ENCODE measurements at regions not wholly inside any gene's neighbourhood (a gene's known extent, or its start where the extent isn't known, plus 50 kb on each side); places are given as distances from the start of the nearest gene placed in this dataset.

DNA sequence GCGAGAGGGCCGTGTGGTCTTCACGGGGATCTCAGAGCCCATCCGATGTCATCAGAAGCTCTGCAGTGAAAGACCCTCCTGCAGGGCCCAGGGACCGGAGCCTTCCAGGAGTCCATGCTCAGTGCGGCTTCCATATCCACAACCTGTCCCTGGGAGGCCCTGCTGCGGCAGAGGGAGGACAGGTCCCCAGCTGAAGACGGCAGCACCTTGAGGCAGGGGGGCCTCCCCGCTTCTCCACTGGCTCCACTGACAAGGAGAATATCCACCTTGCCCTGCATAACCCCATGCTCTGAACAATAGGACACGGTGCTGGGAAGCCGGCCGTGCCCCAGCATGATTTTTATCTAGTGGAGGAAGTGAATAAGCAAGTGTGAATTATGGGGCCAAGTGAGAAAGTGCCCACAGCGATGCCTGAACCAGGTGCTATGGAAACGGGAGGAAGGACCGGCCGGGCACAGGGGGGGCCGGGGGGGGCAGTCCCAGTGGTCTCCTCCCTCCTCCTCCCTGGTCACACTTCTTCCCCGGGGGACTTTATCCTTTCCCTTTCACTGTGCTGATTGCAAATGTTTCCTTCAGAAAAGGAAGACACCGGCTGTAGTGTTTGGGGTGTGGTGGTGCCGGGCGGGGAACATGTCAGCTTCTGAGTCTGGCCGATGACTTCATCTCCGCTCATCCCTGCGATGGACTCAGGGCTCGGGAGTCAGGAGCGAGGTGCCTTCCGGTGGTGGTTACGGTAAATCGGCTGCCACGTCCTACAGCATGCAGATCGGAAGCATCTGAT lies 225.1 kb downstream of the ERMARD start:
- H3K4ac ChIP-seq (ENCODE audit: low read length): no peak overlapping the region
- no peak overlapping the region for H3K4me3 ChIP-seq (ENCODE audit: low read length in 2 of 2)
- peak overlapping the region; percentile 33 for H3K18ac ChIP-seq (ENCODE audit: low read length)
- H4K91ac ChIP-seq (ENCODE audit: low read depth, low read length, poor library complexity): no peak overlapping the region
- DNase-seq (ENCODE audit: low spot score): no peak
- H2AFZ ChIP-seq (ENCODE audit: low read length): no peak overlapping the region
- no peaks in the 10 kb centered on the region for H3K9me3 ChIP-seq (replicated peaks in 1 of 2; ENCODE audit: control insufficient read depth in 2 of 2, insufficient read depth in 1 of 2, low read depth in 1 of 2, low read length in 2 of 2)
- peaks cover 2 to 4% of the 10 kb centered on the region in 2 donors for H3K4me1 ChIP-seq (ENCODE audit: control insufficient read depth in 2 of 2, insufficient read depth in 1 of 2, low read depth in 1 of 2, low read length in 2 of 2)
- H3K27ac ChIP-seq (replicated peaks; ENCODE audit: low read length): no peak overlapping the region
- H3K9ac ChIP-seq (ENCODE audit: low read depth, low read length, poor library complexity): no peak overlapping the region
- WGBS, 2 donors (ENCODE audit: extremely low coverage in 2 of 2, insufficient read length in 2 of 2, insufficient replicate concordance in 1 of 2): no CpG with 5 or more reads among the region's 31 CpGs
- H2BK15ac ChIP-seq (ENCODE audit: low read length): no peak overlapping the region
- no peak overlapping the region for H3K23ac ChIP-seq (ENCODE audit: low read depth, low read length, poor library complexity)
- no peaks in the 10 kb centered on the region for H3K36me3 ChIP-seq (replicated peaks in 1 of 2; ENCODE audit: control insufficient read depth in 2 of 2, insufficient read depth in 2 of 2, low read length in 2 of 2)
- H3K27me3 ChIP-seq (ENCODE audit: control insufficient read depth in 3 of 3, insufficient read depth in 3 of 3, low read depth in 1 of 3, low read length in 3 of 3): no peaks in the 10 kb centered on the region
- H4K8ac ChIP-seq (ENCODE audit: low read depth, low read length): no peak overlapping the region
- no peak overlapping the region for H3K14ac ChIP-seq (ENCODE audit: low read length)
- no peak overlapping the region for H3K4me2 ChIP-seq (ENCODE audit: insufficient read depth, low read length, poor library complexity, severe bottlenecking)
- H2AK5ac ChIP-seq (ENCODE audit: low read depth, low read length): no peak overlapping the region
- no peak overlapping the region for H2BK120ac ChIP-seq (ENCODE audit: low read depth, low read length)
- no peak overlapping the region for H2BK5ac ChIP-seq (ENCODE audit: low read length)
- H2BK12ac ChIP-seq (ENCODE audit: low read length): peak overlapping the region; percentile 12
- H3K79me1 ChIP-seq (ENCODE audit: low read depth, low read length): no peaks in the 10 kb centered on the region

DNA sequence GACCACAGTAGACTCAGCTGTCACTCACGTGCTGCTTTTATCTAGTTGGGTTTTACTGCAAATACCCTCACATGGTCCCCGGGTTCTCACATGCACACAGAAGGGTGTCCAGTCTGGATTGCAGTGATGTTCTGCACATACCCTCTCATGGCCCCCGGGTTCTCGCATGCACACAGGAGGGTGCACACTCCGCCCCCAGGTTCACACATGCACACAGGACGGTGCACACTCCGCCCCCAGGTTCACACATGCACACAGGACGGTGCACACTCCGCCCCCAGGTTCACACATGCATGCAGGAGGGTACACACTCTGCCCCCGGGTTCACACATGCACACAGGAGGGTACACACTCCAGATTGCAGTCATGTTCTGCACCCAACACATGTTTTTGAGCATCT lies 224.3 kb downstream of the ERMARD start:
- no peak overlapping the region for H2BK12ac ChIP-seq (ENCODE audit: low read length)
- no peaks in the 10 kb centered on the region for H3K36me3 ChIP-seq (replicated peaks in 1 of 2; ENCODE audit: control insufficient read depth in 2 of 2, insufficient read depth in 2 of 2, low read length in 2 of 2)
- H3K79me1 ChIP-seq (ENCODE audit: low read depth, low read length): no peaks in the 10 kb centered on the region
- H3K9me3 ChIP-seq (replicated peaks in 1 of 2; ENCODE audit: control insufficient read depth in 2 of 2, insufficient read depth in 1 of 2, low read depth in 1 of 2, low read length in 2 of 2): no peaks in the 10 kb centered on the region
- DNase-seq (ENCODE audit: low spot score): no peak
- no peak overlapping the region for H3K14ac ChIP-seq (ENCODE audit: low read length)
- no peak overlapping the region for H3K9ac ChIP-seq (ENCODE audit: low read depth, low read length, poor library complexity)
- no peak overlapping the region for H2BK120ac ChIP-seq (ENCODE audit: low read depth, low read length)
- no peak overlapping the region for H2AK5ac ChIP-seq (ENCODE audit: low read depth, low read length)
- H3K23ac ChIP-seq (ENCODE audit: low read depth, low read length, poor library complexity): no peak overlapping the region
- H4K91ac ChIP-seq (ENCODE audit: low read depth, low read length, poor library complexity): no peak overlapping the region
- H3K27me3 ChIP-seq (ENCODE audit: control insufficient read depth in 3 of 3, insufficient read depth in 3 of 3, low read depth in 1 of 3, low read length in 3 of 3): no peaks in the 10 kb centered on the region
- no peak overlapping the region for H3K4me3 ChIP-seq (ENCODE audit: low read length in 2 of 2)
- H3K18ac ChIP-seq (ENCODE audit: low read length): peak overlapping the region; percentile 18
- H3K4ac ChIP-seq (ENCODE audit: low read length): no peak overlapping the region
- H2AFZ ChIP-seq (ENCODE audit: low read length): no peak overlapping the region
- H4K8ac ChIP-seq (ENCODE audit: low read depth, low read length): no peak overlapping the region
- H2BK5ac ChIP-seq (ENCODE audit: low read length): no peak overlapping the region
- H2BK15ac ChIP-seq (ENCODE audit: low read length): no peak overlapping the region
- WGBS, 2 donors (ENCODE audit: extremely low coverage in 2 of 2, insufficient read length in 2 of 2, insufficient replicate concordance in 1 of 2): no CpG with 5 or more reads among the region's 10 CpGs
- H3K27ac ChIP-seq (replicated peaks; ENCODE audit: low read length): no peak overlapping the region
- H3K4me1 ChIP-seq (ENCODE audit: control insufficient read depth in 2 of 2, insufficient read depth in 1 of 2, low read depth in 1 of 2, low read length in 2 of 2): peaks cover 0 to under 1% of the 10 kb centered on the region in 2 donors
- H3K4me2 ChIP-seq (ENCODE audit: insufficient read depth, low read length, poor library complexity, severe bottlenecking): no peak overlapping the region

DNA sequence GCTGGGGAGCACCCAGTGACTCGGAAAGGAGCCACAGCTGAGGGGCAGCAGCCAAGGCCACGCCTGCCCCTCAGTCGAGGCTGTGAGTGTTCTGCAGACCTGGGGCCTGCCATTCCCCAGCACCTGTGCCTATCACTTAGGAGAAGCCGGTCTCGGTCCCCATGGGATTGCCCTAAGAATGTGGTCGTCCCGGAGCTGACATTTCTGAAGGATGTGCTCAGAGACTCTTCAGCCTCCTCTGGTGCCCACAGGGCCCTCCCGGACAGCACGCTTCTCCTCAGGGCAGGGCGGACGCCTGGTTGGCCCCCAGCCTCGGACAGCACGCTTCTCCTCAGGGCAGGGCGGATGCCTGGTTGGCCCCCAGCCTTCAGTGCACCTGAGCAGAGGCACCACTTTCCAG lies 223.9 kb downstream of the ERMARD start:
- H2AFZ ChIP-seq (ENCODE audit: low read length): no peak overlapping the region
- H3K23ac ChIP-seq (ENCODE audit: low read depth, low read length, poor library complexity): no peak overlapping the region
- no peak overlapping the region for H2BK5ac ChIP-seq (ENCODE audit: low read length)
- no peaks in the 10 kb centered on the region for H3K4me1 ChIP-seq (ENCODE audit: control insufficient read depth in 2 of 2, insufficient read depth in 1 of 2, low read depth in 1 of 2, low read length in 2 of 2)
- no peak overlapping the region for H4K91ac ChIP-seq (ENCODE audit: low read depth, low read length, poor library complexity)
- H2BK120ac ChIP-seq (ENCODE audit: low read depth, low read length): no peak overlapping the region
- WGBS, 2 donors (ENCODE audit: extremely low coverage in 2 of 2, insufficient read length in 2 of 2, insufficient replicate concordance in 1 of 2): no CpG with 5 or more reads among the region's 14 CpGs
- H4K8ac ChIP-seq (ENCODE audit: low read depth, low read length): no peak overlapping the region
- no peak overlapping the region for H3K14ac ChIP-seq (ENCODE audit: low read length)
- no peak overlapping the region for H3K27ac ChIP-seq (replicated peaks; ENCODE audit: low read length)
- no peaks in the 10 kb centered on the region for H3K27me3 ChIP-seq (ENCODE audit: control insufficient read depth in 3 of 3, insufficient read depth in 3 of 3, low read depth in 1 of 3, low read length in 3 of 3)
- no peaks in the 10 kb centered on the region for H3K9me3 ChIP-seq (replicated peaks in 1 of 2; ENCODE audit: control insufficient read depth in 2 of 2, insufficient read depth in 1 of 2, low read depth in 1 of 2, low read length in 2 of 2)
- DNase-seq (ENCODE audit: low spot score): no peak
- no peaks in the 10 kb centered on the region for H3K36me3 ChIP-seq (replicated peaks in 1 of 2; ENCODE audit: control insufficient read depth in 2 of 2, insufficient read depth in 2 of 2, low read length in 2 of 2)
- H3K4ac ChIP-seq (ENCODE audit: low read length): no peak overlapping the region
- no peak overlapping the region for H2BK15ac ChIP-seq (ENCODE audit: low read length)
- H3K9ac ChIP-seq (ENCODE audit: low read depth, low read length, poor library complexity): no peak overlapping the region
- no peak overlapping the region for H2AK5ac ChIP-seq (ENCODE audit: low read depth, low read length)
- H3K4me2 ChIP-seq (ENCODE audit: insufficient read depth, low read length, poor library complexity, severe bottlenecking): no peak overlapping the region
- no peak overlapping the region for H2BK12ac ChIP-seq (ENCODE audit: low read length)
- H3K18ac ChIP-seq (ENCODE audit: low read length): no peak overlapping the region
- H3K79me1 ChIP-seq (ENCODE audit: low read depth, low read length): no peaks in the 10 kb centered on the region
- H3K4me3 ChIP-seq (ENCODE audit: low read length in 2 of 2): no peak overlapping the region

DNA sequence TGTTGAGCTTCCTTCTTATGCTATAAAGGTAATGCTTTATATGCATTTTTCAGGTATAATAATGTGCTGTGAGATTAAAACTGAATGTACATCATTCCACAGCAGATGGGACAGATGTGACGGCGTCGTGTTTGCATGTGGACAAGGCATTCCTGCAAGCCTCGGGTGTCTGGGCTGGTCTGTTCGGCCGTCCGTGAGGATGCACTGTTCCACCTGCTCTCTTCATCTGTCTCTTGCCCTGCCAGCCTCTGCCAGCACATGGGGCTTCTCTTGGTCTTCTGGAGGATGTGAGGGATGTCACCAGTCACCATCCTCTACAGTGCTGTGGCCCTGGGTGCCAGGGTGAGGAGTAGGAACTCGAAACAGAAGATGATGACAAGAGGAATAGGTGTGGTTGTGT lies 223.2 kb downstream of the ERMARD start:
- Histone ChIP-seq H4K91ac (ENCODE audit: low read depth, low read length, poor library complexity) (no peak overlapping the region), H3K23ac (ENCODE audit: low read depth, low read length, poor library complexity) (no peak overlapping the region), H3K4me3 (ENCODE audit: low read length in 2 of 2) (no peak overlapping the region), H4K8ac (ENCODE audit: low read depth, low read length) (no peak overlapping the region), H2BK12ac (ENCODE audit: low read length) (no peak overlapping the region), H2AK5ac (ENCODE audit: low read depth, low read length) (no peak overlapping the region), H2BK15ac (ENCODE audit: low read length) (no peak overlapping the region), H3K18ac (ENCODE audit: low read length) (no peak overlapping the region), H2BK120ac (ENCODE audit: low read depth, low read length) (no peak overlapping the region), H3K14ac (ENCODE audit: low read length) (no peak overlapping the region), H3K4me1 (ENCODE audit: control insufficient read depth in 2 of 2, insufficient read depth in 1 of 2, low read depth in 1 of 2, low read length in 2 of 2) (no peaks in the 10 kb centered on the region), H3K9ac (ENCODE audit: low read depth, low read length, poor library complexity) (no peak overlapping the region), H3K27me3 (ENCODE audit: control insufficient read depth in 3 of 3, insufficient read depth in 3 of 3, low read depth in 1 of 3, low read length in 3 of 3) (no peaks in the 10 kb centered on the region), H3K36me3 (replicated peaks in 1 of 2; ENCODE audit: control insufficient read depth in 2 of 2, insufficient read depth in 2 of 2, low read length in 2 of 2) (no peaks in the 10 kb centered on the region), H2AFZ (ENCODE audit: low read length) (no peak overlapping the region), H3K4me2 (ENCODE audit: insufficient read depth, low read length, poor library complexity, severe bottlenecking) (no peak overlapping the region), H2BK5ac (ENCODE audit: low read length) (no peak overlapping the region), H3K27ac (replicated peaks; ENCODE audit: low read length) (no peak overlapping the region), H3K9me3 (replicated peaks in 1 of 2; ENCODE audit: control insufficient read depth in 2 of 2, insufficient read depth in 1 of 2, low read depth in 1 of 2, low read length in 2 of 2) (no peaks in the 10 kb centered on the region), H3K4ac (ENCODE audit: low read length) (no peak overlapping the region), H3K79me1 (ENCODE audit: low read depth, low read length) (no peaks in the 10 kb centered on the region)
- WGBS, 2 donors (ENCODE audit: extremely low coverage in 2 of 2, insufficient read length in 2 of 2, insufficient replicate concordance in 1 of 2): no CpG with 5 or more reads among the region's 8 CpGs
- no peak for DNase-seq (ENCODE audit: low spot score)
